ENCODE measurements at regions not wholly inside any gene's neighbourhood (a gene's known extent, or its start where the extent isn't known, plus 50 kb on each side); places are given as distances from the start of the nearest gene placed in this dataset.
"Not testable (repeated sequence)": the region's sequence is repeated elsewhere in the genome, so short reads cannot be mapped to it uniquely, and the experiment has no call there.

- not testable (repeated sequence) for TF ChIP-seq CTCF (conservative IDR thresholded peaks at IDR 0.05; ENCODE audit: low read depth in 2 of 2); ZNF331 (CRISPR knock-in tag; IDR thresholded peaks at IDR 0.05; ENCODE audit: low read depth); REST (IDR thresholded peaks at IDR 0.05; ENCODE audit: unreplicated experiment); JUNB (IDR thresholded peaks at IDR 0.05; ENCODE audit: unreplicated experiment); POLR2AphosphoS5 (IDR thresholded peaks at IDR 0.05; ENCODE audit: low read depth); EZH2phosphoT487 (IDR thresholded peaks at IDR 0.05; ENCODE audit: unreplicated experiment); CREB1 (CRISPR knock-in tag; IDR thresholded peaks at IDR 0.05; ENCODE audit: low read depth); EZH2 (IDR thresholded peaks at IDR 0.05; ENCODE audit: low read depth, unreplicated experiment); ZNF114 (CRISPR knock-in tag; IDR thresholded peaks at IDR 0.05); STAT1 (IDR thresholded peaks at IDR 0.05; ENCODE audit: unreplicated experiment); NANOG (IDR thresholded peaks at IDR 0.05; ENCODE audit: borderline replicate concordance); ZNF462 (CRISPR knock-in tag; IDR thresholded peaks at IDR 0.05)
- TF ChIP-seq, protein P1, sequence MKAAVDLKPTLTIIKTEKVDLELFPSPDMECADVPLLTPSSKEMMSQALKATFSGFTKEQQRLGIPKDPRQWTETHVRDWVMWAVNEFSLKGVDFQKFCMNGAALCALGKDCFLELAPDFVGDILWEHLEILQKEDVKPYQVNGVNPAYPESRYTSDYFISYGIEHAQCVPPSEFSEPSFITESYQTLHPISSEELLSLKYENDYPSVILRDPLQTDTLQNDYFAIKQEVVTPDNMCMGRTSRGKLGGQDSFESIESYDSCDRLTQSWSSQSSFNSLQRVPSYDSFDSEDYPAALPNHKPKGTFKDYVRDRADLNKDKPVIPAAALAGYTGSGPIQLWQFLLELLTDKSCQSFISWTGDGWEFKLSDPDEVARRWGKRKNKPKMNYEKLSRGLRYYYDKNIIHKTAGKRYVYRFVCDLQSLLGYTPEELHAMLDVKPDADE (IDR thresholded peaks at IDR 0.05): not testable (repeated sequence)
Observed at GRCh38 chrX:25091152-25091551, 75.4 kb upstream of the ARX start.
